HG03565 (cell line): ENCODE measurements at regions not wholly inside any gene's neighbourhood (a gene's known extent, or its start where the extent isn't known, plus 50 kb on each side); places are given as distances from the start of the nearest gene placed in this dataset.

Source experiments
- ATAC-seq: cut with Tn5 transposase; IDR thresholded peaks from one replicate; pipeline ENCODE4 v1.9.1; 2021; ENCODE audit warnings: mild to moderate bottlenecking, moderate library complexity; ENCODE audit not compliant: unreplicated experiment

DNA sequence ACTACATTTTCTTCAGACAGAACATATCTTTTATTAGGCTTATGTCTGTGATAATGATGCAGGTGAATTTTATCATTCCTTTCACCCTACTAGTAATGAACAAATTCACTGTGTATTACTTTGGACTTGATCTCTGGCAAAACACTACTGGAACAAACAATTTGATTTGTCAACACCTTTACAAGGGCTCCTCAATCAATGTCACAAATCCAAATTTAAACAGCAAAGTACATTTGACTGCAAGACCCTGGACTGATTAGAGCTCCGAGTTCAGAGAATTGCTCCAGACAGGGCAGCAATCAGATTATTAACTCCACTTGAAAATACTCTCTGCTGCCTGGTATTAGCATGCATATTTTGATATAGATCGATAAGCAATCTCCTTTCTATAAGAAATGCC lies 547.6 kb upstream of the SALL1 start:
- no peak for ATAC-seq

GRCh38 chr16:51697454-51697853 lies 546.4 kb upstream of the SALL1 start:
- ATAC-seq = no peak

DNA sequence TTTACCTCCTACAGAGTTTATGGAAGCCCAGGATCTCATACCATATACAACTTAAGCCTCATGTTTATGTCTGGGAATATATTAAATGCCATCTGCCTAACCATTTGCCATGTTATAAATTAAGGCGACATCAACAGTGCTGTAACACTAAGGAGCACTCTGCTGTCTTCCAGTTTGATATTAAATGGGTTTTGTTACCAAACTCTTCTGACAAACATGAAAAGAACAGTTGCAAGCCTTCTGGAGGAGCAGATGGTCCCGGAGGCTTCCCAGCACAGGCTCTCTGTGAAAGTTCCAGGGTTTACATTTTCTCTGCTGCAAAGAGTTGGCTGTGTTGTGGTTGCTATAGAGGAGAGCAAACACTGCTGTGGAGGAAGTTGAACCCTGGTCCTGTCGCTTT lies 545.3 kb upstream of the SALL1 start:
- ATAC-seq = no peak

DNA sequence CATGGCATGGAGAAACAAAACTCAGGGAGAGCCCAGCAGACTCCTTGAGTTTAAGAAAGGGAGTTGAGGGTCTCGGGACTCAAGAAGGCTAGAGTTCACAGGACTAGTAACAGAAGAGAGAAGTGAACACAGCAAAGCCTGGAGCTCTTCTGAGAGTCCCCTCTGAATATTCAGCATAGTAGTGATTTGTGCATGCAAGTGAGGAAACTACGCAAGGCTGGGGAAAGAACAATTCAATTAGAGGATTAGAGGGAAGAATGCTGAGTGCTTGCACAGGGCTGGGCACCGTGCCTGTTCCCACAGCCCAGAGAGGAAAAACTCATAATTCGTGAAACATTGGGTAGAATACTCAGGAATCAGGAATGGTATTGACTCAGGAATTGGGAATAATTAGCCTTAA lies 540.0 kb upstream of the SALL1 start:
- ATAC-seq = no peak

DNA sequence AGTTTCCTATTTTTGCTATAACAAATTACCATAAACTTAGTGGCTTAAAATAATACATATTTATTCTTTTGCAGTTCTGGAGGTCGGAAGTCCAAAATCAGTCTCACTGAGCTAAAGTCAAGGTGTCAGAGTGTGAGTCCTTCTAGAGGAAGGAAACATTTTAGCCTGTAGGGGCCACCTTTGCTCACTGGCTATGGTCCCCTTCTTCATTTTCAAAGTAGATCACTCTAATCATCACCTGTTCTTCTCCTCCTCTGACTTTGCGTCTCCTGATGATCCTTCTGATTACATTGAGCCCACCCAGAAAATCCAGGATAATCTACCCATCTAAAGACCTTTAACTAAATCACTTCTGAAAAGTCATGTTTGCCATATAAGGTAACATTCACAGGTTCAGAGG lies 534.4 kb upstream of the SALL1 start:
- no peak for ATAC-seq

- ATAC-seq = no peak
Observed at GRCh38 chr16:51683882-51684281, 532.8 kb upstream of the SALL1 start.

- ATAC-seq = no peak
Observed at GRCh38 chr16:51682905-51683304, 531.8 kb upstream of the SALL1 start.

GRCh38 chr16:51674615-51675014 lies 523.5 kb upstream of the SALL1 start:
- no peak for ATAC-seq

DNA sequence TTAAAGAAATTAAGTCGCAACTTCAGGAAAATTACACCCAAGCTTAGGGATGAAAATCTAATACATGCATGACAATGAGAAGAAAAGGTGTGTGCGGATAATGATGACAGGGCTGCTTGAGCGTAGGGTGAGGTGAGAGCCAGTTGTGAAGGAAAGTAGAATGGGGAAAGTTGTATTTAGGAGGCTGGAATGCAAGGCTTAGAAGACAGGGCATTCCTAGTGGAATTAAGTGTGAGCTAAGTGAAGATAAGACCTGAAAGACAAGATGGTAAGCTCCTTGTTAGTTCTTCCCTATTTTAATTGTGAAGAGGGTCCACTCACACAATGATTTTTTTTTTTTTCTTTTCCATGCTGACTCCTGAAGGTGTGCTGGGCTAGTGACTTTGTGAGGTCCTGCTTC lies 519.5 kb upstream of the SALL1 start:
- ATAC-seq = no peak

DNA sequence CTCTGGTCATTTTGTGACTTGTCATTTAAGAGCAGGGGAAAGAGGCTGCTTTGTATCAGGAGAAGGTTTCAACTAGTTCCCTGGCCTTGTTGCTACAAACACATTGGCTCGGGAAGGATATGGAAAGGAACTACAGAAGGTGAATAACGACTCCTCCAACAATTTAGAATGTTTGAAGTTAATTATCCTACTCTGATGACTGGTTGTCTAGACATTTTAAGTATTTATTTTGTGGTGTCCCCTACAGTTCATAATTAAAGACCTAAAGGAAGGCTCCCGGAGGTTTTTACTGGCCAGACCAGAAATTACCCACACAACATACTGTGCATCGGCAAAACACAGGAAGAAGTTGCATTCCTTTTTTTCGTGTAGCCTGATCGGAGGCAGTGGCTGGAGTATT lies 515.8 kb upstream of the SALL1 start:
- ATAC-seq = no peak

GRCh38 chr16:51666074-51666473 lies 515.0 kb upstream of the SALL1 start:
- no peak for ATAC-seq

GRCh38 chr16:51665436-51665998 lies 514.4 kb upstream of the SALL1 start:
- ATAC-seq = no peak

DNA sequence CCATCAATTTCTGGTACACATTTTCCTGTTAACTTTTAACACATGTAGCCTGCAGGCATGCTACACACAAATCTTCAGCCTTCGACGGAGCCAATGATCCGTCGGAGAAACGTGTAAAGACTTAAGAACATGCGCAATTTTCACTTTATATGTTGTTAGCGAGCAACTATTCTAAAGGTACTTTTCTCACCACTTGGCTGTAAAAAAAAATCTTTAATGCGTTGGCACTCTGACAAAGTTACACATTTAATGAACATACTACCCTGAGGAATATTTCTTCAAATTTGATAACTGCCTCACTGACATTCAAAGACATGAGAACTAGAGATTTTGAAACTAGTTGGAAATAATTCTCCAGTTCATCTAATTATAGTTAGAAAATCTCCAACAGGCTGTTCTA lies 507.5 kb upstream of the SALL1 start:
- ATAC-seq = no peak

- ATAC-seq = no peak
Observed at GRCh38 chr16:51657848-51658247, 506.8 kb upstream of the SALL1 start.

DNA sequence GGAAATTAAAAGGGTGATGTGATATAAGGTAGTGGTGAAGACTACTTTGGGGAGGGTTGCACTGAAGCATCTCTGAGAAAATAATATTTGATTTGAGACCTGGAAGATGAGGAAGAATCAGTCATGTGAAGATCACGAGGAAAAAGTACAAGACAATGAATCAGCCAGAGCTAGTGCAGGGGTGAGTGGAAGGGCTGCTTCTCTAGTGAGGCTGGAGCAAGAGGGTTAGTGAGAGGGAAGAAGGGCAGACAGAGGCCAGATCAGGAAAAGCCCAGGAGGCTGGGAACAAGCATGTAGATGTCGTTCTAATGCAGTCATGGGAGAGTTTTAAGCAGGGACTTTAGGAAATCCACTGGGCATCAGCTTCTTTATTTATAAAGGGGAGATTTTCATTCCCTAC lies 504.2 kb upstream of the SALL1 start:
- ATAC-seq = no peak

DNA sequence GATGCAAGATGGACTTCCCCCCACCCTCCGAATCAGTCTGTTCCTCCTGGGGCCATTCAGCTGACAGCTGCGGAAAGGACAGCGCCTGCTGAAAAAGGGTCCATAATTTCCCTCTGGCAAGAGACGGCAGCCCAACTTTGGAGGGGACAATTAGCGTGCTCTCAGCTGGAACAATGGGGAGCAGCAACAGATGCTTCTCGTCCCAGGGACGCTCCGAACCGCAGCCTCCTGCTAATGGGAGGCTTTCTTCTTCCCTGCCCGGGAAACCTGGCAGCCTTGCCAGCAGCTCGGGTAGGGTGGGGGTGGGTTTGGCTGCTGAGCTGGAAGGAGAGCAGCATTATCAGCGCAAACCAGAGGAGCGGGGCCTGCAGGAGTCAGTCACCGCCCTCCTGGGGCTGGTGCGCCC lies 500.0 kb upstream of the SALL1 start:
- no peak for ATAC-seq

GRCh38 chr16:51649631-51650030 lies 498.6 kb upstream of the SALL1 start:
- no peak for ATAC-seq

DNA sequence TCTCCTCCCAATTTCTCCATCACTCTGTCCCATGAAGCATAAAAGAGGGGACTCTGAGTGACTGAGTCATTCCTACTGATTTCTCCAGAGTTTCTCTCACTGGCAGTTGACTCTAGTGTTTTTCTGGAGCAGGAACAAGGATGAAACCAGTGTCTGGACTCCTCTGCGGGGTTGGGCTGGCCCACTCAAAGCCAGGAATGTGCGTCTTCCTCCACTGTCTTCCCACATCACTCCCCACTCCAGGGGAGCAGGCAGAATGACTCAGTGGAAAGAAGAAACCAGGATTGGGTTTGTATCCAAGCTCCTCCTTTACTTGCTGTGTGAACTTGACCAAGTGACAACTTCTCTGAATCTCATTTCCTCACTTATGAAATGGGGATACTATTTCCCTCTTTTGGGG lies 497.5 kb upstream of the SALL1 start:
- ATAC-seq = no peak

- ATAC-seq = no peak
Observed at GRCh38 chr16:51641191-51641765, 490.2 kb upstream of the SALL1 start.

GRCh38 chr16:51640196-51640595 lies 489.1 kb upstream of the SALL1 start:
- ATAC-seq = no peak

- no peak for ATAC-seq
Observed at GRCh38 chr16:51638339-51639135, 487.5 kb upstream of the SALL1 start.

- no peak for ATAC-seq
Observed at GRCh38 chr16:51637770-51638094, 486.7 kb upstream of the SALL1 start.
